HG03039 (cell line): ENCODE measurements at regions not wholly inside any gene's neighbourhood (a gene's known extent, or its start where the extent isn't known, plus 50 kb on each side); places are given as distances from the start of the nearest gene placed in this dataset.

Experiments used
- ATAC-seq: cut with Tn5 transposase; IDR thresholded peaks from one replicate; pipeline ENCODE4 v1.9.1; 2021; ENCODE audit warnings: mild to moderate bottlenecking, moderate library complexity; ENCODE audit not compliant: unreplicated experiment

DNA sequence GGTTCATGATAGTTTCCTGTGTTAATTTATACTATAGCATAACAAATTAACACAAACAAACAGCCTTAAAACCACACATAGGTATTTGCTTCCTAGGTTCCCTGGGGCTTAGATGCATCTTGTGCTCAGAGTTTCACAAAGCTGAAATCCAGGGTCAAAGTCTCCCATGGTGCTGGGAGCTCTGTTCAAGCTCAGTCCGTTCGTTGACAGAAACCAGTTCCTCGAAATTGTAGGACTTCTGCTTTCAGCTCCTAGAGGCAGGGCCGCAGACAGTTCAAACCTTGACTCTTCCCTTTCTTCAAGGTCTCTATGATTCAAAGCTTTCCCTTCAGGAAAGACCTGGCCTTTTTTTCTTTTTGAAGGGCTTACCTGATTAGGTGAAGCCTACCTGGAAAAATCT lies 90.5 kb downstream of the VSTM2A start:
- no peak for ATAC-seq

GRCh38 chr7:54629771-54630170 lies 87.6 kb downstream of the VSTM2A start:
- ATAC-seq, result no peak

DNA sequence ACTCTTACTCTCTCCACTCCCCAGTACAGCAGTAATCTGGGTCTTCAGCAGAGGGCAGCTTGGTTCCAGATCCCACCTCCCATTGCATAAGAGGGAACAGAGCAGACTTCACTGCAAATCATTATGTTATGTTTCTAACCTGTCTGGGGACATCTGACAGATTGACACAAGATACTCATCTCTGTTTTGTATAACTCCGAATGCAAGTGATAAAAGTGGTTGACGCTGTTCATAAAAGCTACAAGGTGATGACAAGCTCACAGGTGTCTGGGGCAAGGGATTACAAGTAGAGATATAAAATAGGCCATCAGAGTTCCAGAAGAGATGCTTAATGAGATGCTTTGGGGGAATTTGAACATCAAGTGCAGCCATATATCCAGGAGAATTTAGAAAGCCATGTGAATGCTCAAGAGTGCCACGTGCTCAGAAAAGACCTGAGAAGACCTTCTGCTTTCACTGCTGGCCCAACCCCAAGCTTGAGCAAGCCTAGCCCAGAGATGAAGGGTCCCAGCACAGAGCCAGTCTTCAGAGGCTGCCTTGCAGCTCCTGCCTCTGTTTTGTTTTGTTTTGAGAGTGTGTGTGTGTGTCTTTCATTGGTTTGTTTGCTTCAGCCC lies 80.6 kb downstream of the VSTM2A start:
- no peak for ATAC-seq
